Hematopoietic multipotent progenitor cell treated with erythropoietin and hydrocortisone succinate and interleukin-3 and kit ligand, for 4 days (in vitro differentiated cells): ENCODE measurements at regions not wholly inside any gene's neighbourhood (a gene's known extent, or its start where the extent isn't known, plus 50 kb on each side); places are given as distances from the start of the nearest gene placed in this dataset.
"Not testable (repeated sequence)": the region's sequence is repeated elsewhere in the genome, so short reads cannot be mapped to it uniquely, and the experiment has no call there.

Experiments
- DNase-seq: peaks from one replicate; pipeline ENCODE4 v3.0.0-alpha.2; 2015

DNA sequence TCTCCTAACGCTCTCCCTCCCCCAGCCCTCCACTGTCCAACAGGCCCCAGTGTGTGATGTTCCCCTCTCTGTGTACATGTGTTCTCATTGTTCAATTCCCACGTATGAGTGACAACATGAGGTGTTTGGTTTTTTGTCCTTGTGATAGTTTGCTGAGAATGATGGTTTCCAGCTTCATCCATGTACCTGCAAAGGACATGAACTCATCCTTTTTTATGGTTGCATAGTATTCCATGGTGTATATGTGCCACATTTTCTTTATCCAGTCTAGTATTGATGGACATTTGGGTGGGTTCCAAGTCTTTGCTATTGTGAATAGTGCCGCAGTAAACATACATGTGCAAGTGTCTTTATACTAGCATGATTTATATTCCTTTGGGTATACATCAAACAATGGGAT, 347.4 kb downstream of the MAGEE1 start:
- DNase-seq = not testable (repeated sequence)

DNA sequence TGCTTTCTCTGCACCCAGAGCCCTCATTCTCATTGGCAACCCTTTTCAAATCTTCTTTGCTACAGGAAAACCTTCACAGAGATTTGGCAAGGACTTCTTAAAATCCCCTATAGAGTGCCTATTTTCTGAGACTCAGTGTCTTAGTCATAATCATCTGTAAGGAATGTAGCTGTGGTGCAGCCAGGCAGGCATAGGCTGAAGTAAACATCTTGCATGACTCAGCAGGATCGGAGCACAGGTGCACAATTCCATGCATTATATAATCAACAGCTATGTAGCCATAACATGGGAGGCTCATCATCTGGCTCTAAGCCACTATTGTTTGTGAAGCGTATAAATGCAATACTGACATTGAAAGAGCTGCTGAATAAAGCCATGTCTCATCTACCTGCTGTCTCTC, 368.8 kb downstream of the MAGEE1 start:
- DNase-seq = no peak

DNA sequence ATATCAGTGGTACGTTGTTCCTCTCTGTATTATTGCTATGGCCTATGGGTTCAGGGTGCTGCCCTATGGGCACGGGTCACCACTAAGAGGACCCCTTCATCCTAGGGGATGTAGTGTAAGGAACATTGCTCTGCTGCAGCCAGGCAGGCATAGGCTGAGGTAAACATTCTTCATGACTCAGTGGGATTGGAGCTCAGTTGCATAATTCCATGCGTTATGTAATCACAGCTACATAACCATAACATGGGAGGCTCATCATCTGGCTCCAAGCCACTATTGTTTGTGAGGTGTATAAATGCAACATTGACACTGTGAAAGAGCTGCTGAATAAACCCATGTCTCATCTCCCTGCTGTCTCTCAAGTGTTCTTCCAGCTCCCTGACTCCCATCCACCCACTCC, 375.2 kb downstream of the MAGEE1 start:
- no peak for DNase-seq

DNA sequence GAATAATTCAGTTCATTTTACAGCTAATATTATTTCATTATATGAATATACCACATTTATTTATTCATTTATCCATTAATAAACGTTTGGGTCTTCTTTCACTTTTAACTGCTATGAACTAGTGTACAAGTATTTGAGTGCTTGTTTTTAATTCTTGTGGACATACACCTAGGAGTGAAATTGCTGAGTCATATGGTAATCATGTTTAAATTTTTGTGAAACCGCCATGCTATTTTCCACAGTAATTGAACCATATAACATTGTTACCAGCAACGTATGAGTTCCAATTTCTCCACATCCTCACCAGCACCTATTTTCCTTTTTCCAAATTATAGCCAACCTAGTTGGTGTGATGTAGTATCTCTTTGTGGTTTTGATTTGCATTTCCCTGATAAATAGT, 388.2 kb downstream of the MAGEE1 start:
- no peak for DNase-seq

DNA sequence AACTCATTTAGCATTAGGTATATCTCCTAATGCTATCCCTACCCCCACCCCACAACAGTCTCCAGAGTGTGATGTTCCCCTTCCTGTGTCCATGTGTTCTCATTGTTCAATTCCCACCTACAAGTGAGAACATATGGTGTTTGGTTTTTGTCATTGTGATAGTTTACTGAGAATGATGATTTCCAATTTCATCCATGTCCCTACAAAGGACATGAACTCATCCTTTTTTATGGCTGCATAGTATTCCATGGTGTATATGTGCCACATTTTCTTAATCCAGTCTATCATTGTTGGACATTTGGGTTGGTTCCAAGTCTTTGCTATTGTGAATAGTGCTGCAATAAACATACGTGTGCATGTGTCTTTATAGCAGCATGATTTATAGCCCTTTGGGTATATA, 389.8 kb downstream of the MAGEE1 start:
- not testable (repeated sequence) for DNase-seq

DNA sequence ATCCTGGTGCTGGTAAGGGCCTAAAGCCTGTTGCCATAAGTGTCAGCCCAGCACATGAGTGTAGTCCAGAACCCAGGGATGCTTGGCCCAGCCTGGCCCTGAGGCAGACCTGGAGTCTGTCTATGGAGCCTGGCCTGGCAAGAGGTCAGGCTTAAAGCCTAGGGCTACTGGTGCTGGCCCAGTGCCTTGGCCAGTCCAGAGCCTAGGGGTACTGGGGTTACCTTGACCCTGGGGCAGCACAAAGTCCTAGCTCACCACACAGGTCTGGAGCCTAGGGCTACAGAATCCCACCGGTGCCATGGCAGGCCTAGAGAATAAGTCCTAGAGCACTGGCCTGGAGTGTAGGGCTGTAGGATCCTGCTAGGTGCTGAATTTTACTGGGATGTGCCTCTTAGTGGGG, 393.8 kb downstream of the MAGEE1 start:
- DNase-seq = no peak

DNA sequence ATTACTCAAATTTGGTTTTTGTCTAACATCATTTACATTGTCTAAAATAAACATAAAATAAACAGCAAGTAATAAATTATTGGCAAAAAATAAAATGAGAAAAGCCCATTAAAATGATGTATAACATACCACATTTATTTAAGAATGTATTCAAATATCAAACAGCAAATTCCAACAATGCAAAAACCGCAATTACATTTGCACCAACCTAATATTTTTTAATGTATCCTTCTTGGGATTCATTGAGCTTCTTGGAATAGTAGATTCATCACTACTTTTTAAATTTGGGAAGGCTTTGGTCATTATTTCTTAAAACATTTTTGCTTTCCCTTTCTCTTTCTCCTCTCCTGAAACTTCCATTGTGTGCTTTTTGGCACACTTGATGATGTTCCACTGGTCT, 400.2 kb downstream of the MAGEE1 start:
- no peak for DNase-seq

DNA sequence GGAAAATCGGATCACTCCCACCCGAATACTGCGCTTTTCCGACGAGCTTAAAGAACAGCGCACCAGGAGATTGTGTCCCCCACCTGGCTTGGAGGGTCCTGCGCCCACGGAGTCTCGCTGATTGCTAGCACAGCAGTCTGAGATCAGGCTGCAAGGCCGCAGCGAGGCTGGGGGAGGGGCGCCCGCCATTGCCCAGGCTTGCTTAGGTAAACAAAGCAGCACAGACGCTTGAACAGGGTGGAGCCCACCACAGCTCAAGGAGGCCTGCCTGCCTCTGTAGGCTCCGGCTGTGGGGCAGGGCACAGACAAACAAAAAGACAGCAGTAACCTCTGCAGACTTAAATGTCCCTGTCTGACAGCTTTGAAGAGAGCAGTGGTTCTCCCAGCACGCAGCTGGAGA, 413.4 kb downstream of the MAGEE1 start:
- not testable (repeated sequence) for DNase-seq

DNA sequence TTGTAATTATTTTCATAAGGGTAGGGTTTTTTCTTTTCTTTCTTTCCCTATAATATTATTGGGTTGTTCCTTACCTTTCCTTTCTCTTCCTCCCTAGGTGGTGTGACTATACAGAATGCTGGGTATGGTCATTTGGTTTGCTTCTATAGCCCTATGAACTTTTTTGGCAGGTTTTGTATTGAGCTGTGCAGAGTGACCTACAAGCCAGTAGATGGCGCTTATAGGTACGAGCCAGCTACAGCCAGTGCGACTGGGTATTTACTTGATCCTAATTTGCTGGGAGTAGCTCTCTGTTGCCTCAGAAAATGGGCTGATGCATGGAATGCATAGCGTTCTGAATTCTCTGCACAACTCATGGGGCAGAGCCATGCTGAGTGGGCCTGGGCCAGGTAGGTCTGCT, 423.3 kb downstream of the MAGEE1 start:
- DNase-seq = peak; percentile 9

DNA sequence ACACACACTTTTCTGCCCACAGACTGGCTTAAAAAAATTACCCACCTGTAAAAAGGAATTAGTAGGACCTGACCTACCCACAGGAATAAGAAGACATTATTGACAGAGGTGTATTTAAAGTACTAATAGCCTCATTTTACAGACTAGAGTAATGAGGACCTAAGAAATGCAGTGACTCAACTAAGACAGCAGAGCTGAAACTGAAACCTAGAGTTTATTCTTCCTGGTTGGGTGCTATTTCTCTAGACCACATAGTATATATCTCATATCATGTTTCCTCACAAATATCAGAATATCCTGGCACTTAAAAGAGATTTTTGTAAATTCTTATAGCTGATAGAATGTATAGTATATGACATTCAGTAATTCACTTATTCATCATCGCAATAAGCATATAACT, 435.0 kb downstream of the MAGEE1 start:
- no peak for DNase-seq

DNA sequence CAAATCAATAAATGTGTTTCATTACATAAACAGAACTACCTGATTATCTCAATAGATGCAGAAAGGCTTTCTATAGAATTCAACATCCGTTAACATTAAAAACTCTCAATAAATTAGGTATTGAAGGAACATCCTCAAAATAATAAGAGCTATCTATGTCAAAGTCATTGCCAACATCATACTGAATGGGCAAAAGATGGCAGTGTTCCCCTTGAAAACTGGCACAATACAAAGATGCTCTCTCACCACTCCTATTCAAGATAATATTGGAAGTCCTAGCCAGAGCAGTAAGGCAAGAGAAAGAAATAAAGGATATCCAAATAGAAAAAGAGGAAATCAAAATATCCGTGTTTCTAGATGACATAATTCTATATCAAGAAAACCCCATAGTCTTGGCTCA, 466.4 kb downstream of the MAGEE1 start:
- peak; percentile 3 for DNase-seq

DNA sequence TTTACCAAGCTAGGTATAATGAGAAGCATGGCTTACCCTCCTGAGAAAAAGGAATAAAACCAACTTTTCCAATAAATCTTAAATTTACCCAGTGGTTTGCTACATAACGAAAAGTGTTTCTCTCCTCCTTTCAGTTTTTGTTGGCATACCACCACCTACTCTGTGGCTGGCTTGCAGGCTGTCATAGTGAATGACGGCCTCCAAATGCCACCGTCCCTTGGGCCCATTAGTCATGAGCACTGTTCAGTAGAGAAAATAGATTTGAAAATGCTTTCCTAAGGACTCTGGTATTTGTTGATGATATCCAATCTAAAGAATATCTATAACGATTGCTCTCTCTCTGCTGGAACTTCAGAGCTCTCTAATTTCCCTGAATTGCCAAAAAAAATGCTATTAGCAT, 488.3 kb downstream of the MAGEE1 start:
- DNase-seq = no peak

DNA sequence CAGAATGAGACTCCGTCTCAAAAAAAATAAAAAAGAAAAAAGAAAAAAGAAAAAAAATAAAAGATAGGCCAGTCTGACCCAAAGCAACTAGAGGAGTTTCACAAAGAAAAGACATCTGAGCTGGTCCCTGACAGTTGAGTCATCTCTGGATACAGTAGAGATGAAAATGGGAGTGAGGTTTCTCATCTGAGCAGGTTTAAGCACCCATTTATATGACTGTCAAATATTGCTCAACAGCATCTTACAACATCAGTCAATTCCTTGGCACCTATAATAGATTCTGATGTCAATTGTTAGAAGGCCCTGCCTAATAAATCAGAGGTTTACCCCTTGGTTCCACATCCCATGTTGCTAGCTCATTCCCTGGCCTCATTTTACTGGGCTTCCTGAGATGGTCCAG, 490.5 kb downstream of the MAGEE1 start:
- DNase-seq = no peak

DNA sequence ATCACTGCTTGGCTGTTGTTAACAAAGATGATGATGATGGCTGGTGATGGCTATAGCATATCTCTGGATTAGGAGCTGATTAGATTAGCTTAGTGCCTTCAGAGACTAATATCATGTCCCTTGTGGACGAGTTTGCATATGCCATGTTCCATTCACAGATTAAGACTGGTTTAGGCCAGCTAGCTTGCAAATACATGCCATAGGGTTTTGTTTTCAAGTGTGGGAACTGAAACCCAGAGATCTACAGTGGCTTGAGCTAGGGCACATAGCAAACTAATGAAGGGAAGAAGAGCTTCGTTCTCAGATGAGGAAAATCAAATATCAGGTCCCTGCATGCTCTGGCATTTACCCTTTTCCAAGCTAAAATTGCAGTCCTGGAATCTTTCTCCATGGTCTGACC, 492.3 kb downstream of the MAGEE1 start:
- DNase-seq = no peak

DNA sequence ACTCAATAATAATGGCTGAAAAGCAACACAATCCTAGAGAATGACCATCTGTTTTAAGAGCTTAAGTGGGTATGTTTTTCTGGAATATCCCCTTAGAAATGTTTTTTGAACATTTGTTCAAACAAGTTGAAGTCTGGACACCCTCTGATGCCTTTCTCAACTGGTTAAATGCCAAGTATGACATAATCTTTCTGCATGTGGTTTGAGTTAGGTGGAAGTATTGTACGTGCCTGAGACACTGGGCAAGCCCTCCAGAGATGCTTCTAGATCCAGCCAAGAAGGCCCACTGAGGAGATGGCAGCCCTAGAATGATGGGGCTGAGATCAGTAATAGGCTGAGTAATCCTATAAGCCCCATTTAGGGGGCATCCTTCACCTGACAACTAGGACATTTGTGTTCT, 493.1 kb downstream of the MAGEE1 start:
- DNase-seq = no peak

DNA sequence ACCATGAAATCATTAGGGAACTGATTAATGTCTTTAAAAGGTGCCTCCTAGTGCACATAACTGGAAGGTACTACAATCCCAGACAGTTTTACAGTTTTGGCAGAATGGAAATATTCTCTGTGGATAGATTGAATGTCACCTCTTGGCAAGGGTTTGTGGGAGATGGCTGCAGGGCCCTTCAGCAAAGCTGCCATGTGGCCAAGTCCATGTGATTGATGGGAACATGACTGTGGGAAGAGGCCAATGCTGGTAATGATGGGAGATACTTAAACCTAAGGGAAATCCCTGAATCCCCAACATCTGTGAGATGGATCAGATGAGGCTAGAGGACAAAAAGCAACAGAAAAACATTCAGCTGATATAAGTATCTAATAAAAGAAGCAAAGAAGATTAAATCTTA, 493.7 kb downstream of the MAGEE1 start:
- no peak for DNase-seq

DNA sequence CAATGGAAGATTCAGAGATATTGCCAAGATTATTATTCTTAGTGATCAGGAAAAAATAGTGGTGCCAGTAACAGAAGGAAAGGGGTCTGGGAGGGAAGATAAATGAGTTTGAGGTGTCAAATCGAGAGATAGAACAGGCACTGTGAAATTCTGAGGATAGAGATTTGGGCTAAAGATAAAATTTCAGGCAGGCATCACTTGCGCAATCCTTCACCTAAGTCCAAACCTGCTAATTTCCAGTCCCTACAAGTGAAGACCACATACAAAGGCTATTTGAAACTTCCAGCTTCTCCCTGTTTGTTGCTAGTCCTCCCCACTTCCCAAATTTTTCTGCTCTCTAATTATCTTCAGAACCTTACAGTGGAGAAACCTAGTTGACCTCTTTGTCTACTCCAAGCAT, 494.6 kb downstream of the MAGEE1 start:
- DNase-seq = no peak

DNA sequence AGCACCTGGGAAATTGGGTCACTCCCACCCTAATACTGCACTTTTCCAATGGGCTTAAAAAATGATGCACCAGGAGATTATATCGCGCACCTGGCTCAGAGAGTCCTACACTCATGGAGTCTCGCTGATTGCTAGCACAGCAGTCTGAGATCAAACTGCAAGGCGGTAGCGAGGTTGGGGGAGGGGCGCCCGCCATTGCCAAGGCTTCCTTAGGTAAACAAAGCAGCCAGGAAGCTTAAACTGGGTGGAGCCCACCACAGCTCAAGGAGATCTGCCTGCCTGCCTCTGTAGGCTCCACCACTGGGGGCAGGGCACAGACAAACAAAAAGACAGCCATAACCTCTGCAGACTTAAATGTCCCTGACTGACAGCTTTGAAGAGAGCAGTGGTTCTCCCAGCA, 497.1 kb downstream of the MAGEE1 start:
- not testable (repeated sequence) for DNase-seq

DNA sequence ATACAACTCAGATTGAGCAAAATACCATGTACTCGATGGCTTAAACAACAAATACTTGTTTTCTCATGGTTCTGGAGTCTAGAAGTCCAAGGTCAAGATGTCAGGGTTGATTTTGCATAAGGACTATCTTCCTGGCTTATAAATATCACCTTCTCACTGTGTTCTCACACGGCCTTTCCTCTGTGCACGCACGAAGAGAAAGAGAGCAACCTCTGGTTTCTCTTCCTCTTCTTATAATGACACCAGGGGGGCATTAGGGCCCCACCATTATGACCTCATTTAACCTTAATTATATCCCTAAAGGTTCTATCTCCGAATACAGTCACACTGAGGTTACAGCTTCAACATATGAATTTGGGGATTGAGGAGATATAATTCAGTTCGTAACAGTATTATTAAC, 504.0 kb downstream of the MAGEE1 start:
- no peak for DNase-seq

DNA sequence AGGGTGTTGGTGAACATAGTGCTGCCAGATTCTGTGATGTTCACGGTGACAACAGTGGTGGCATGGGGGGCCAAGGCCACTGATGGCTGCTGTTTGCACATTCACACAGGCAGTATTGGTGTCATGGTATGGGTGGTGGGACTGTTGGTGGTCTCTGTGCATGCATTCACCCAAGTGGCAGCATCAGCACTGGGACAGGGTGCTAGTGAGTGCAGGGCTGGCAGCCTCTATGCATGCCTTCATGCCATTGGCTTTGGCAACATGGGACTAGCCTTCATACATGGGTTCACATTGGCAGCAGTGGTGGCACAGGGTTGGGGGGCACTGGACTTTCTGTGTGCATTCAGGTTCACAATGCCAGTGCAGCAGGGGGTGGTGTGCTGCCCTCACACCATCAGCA, 489.7 kb upstream of the FGF16 start:
- no peak for DNase-seq

DNA sequence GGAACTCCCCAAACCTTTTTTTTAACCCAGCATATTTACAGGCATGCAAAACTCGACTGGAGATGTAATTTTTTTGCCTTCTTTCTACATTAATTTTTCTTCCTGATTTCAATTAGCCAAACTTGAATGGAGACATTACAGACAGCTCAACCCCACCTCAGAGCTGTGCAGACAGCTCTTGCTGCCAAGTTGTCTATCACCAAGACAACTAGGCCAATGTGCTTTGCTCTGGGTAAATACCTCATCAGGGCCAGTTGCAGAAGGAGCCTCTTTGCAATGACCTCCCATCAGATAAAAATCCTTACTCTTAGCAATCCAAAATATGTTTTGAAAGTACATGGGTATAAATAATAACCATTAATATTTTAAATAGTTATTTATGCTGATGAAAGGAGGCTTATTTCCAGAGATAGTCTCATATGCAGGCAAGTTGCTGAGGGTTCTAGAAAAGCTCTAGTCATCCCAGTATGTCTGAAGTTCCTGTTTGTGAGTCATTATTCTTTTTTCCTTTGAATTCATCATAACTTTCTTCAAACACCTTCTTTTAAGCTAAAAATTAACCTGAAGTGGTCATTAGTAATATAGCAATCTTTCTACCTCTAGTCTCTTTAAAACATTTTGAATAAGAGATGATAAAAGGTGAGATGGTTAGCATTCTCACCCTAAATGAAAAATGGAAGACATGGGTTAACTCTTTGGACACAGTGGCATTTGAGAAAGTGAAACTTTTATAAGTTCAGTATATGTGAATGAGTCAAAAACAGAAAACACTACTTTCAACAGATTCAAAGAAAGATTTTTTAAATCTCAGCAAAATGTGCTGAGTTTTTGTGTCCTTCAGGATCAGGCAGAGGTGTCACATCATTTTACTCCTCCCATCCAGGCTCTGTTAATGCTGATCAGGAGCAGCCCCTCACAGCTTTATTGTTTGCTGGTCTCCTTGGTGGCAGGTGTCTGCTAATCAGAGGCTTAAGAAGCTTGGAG, 475.5 kb upstream of the FGF16 start:
- no peak for DNase-seq

DNA sequence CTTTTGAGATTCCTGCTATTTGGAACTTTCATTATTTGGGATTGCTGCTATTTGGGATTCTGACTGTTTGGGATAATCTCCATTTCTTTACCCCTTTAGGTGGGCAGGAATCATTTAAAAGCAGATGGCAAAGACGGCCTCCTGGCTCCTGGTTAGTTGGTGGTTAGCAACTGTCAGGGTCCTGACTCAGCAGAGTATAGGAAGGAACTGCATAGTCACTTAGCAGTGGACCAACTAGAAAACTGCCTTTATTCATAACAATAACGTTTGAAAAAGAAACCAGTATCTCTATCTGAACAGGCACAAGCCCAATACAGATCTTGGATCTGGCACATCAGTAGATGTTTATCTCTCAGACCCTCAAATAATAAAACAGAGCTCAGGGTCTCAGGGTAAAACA, 469.7 kb upstream of the FGF16 start:
- DNase-seq = peak; percentile 31

DNA sequence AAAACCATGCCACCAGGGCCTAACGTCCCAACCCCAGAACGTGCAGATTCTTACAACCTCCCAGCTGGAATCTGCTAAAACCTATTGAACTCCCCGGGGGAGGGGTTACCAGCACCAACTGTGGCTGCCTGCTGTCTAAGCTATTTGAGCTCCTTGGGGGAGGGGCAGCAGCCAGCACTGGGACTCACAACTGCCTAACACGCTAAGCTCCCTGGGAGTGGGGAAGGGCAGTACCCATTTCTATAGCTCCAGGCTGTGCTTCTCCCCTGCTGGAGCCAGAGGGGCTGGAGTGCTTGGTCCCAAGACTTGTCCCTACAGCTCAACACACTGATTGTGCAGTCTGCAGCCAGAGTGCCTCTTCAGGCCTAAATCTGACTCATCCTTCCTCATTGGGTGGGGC, 459.8 kb upstream of the FGF16 start:
- no peak for DNase-seq

DNA sequence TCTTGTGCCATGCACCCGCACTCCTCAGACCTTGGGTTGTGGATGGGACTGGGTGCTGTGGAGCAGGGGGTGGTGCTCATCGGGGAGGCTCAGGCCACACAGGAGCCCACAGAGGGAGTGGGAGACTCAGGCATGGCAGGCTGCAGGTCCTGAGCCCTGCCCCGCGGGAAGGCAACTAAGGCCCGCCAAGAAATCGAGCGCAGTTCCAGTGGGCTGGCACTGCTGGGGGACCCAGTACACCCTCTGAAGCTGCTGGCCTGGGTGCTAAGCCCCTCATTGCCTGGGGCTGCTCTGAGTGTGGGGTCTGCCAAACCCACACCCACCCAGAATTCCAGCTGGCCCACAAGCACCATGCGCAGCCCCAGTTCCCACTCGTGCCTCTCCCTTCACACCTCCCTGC, 450.5 kb upstream of the FGF16 start:
- DNase-seq = no peak

DNA sequence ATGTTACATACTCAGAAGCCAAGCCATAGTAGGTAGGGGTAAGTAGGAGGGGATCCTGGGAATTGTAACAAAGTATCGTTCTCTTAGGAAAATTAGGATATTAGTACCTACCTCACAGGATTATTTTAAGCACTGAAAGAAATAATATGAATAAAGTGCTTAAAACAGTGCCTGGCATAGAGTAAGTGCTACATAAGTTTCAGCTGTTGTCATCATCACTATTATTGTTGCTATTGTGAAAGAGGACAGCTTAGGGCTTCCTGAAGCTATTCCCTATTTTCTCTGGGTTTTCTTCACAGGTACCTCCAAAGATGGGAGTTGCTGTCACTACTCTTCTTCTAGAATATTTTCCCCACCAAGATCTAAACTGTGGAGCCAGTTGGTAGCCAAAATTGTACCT, 443.7 kb upstream of the FGF16 start:
- no peak for DNase-seq
